ENCODE measurements at regions not wholly inside any gene's neighbourhood (a gene's known extent, or its start where the extent isn't known, plus 50 kb on each side); places are given as distances from the start of the nearest gene placed in this dataset.

GRCh38 chr10:112053895-112054294, 129.7 kb downstream of the GPAM start:
- TF ChIP-seq CTCF (IDR thresholded peaks at IDR 0.05) (no peak), POLR2A (IDR thresholded peaks at IDR 0.05) (no peak), EP300 (IDR thresholded peaks at IDR 0.05) (no peak)
